HG02840 (cell line): ENCODE measurements at regions not wholly inside any gene's neighbourhood (a gene's known extent, or its start where the extent isn't known, plus 50 kb on each side); places are given as distances from the start of the nearest gene placed in this dataset.
"Not testable (repeated sequence)": the region's sequence is repeated elsewhere in the genome, so short reads cannot be mapped to it uniquely, and the experiment has no call there.

Experiments
- ATAC-seq: cut with Tn5 transposase; IDR thresholded peaks from one replicate; pipeline ENCODE4 v1.9.1; 2021; ENCODE audit warnings: mild to moderate bottlenecking, moderate library complexity, moderate number of reproducible peaks; ENCODE audit not compliant: unreplicated experiment, low FRiP score

GRCh38 chr5:105283134-105283533, 1720.5 kb upstream of the NUDT12 start:
- no peak for ATAC-seq

DNA sequence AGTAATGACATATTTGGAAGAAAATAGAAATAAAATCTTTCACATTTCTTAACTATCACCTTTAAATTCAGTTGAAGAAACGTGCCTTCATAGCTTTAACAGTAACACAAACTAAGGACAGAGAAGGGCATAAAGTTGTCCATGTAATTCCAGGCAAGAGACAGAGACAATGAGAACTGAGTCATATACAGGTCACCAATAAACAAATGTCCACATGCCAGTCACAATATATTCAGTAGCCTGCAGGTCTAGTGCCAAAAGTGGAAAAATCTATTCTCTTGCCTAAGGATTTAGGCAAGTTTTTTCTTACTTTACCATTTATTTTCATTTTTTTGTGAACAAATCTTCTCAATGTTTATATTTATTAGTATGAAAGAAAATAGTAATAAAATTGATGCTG, 1711.5 kb upstream of the NUDT12 start:
- ATAC-seq: no peak

- ATAC-seq: no peak
Observed at GRCh38 chr5:105263515-105263914, 1700.9 kb upstream of the NUDT12 start.

GRCh38 chr5:105259581-105260217, 1697.1 kb upstream of the NUDT12 start:
- no peak for ATAC-seq

DNA sequence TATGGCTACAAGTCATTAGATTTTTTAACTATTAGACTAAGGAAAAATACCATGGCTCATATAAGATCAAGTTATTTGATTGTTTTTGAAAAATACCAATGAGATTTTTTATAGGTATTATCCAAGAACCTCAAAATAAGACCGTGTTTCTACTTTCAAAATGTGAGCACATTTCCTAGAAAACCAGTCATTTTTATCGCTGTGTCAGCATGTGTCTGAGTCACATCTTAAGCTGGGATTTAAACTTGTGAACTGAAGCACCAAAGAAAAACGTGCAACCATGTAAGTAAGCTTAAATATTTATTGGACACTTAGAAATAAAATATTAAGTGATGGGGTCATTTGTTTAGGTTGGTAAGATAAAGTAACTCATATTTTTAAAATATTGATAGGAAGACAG, 1676.0 kb upstream of the NUDT12 start:
- no peak for ATAC-seq

DNA sequence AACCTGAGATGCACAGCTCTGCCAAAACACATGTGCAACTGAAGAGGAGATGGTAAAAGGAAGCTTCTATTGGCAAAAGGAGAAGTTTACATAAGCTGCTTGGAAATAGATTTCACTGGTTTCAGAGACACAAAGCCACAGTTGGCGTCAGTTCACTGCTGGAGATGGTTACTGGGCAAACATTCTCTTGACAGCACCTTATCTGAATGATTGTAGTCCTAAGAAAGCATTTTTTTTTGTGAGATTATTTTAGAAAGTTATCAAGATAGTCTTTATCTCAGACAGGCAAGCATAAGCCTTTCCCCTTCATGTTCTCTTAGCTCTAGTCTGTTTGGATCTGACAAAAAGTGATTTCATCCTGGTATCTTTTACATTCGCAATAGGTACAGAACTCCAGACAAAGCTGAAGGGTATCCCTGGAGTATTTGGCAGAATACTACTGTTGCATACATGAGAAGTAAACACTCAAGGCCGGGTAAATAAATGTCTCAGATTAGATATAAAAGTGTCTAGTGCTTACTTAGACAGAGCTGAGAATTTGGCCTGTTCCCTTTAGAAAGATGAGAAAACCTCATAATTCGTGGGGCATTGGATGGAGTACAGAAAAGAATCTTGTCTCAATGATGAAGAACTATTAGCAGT, 1668.0 kb upstream of the NUDT12 start:
- ATAC-seq: no peak

DNA sequence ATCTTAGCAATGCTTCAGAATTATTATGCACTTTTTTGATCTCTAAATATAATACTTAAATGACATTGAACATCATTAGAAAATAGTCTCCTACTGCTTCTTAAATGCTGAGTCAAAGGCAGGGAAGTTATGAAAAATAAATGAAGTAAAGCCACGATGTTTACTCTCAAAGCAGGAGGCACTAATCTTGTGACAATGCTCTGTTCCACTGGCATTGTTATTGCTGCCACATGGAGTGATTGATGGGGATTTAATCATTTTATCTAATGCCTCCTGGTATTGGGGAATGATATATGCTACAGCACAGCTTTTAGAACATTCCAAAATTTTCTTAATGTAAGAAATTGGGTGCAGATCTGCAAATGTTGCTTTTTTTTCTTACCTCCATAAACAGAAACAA, 1655.4 kb upstream of the NUDT12 start:
- ATAC-seq: no peak

DNA sequence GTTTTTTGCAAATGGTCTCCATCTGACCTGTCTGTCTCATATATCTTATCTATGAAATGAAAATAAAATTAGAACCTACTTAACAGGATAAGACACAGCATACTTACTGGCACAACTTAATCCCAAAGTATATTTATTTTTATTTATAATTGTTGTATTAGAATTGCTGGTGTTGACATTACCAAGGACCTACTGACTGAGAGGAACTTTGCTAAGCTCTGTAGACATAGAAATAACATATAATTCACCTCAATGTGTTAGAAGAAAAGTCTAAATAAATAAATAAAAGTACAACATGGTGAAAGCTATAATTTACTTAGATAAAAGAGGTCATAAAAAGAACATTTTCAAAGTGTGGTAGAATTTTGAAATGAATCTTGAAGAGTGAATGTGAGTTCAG, 1650.5 kb upstream of the NUDT12 start:
- no peak for ATAC-seq

DNA sequence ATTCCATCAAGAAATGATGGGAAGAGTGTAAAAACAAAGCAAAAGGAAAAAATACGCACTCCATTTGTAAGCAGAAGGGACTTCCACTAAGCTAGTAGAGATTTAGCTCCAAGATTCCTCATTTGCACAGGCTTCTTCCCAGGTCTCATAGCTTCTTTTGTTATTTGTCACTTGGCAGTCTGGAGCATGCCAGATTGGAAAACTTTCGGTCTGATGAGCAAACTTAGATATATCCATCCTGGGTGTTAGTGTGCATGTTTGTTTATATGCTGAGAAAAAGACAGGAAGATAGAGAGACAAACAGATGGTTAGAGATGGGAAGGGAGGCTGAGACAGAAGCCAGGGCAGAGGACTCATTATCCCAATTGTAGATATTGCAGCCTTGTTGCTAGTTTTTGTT, 1644.5 kb upstream of the NUDT12 start:
- no peak for ATAC-seq

GRCh38 chr5:105197531-105197930, 1634.9 kb upstream of the NUDT12 start:
- ATAC-seq: no peak

GRCh38 chr5:105195765-105196164, 1633.2 kb upstream of the NUDT12 start:
- ATAC-seq: no peak

DNA sequence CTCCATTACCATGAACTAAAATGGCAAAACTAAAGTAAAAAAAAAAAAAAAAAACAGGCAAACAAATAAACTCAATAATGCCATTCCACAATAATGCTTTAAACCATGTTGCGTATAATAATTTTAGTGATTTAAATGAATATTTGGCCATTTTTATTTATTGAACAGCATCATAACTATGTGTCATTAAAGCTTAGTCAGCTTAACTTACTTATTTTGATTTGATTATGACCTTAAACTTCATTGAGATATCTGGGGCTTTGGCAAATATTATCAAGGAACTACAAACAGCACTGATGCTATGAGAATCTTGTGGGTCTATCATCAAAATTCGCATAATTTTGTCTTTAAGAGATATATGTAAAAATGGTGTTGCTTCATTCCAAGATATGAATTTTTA, 1610.3 kb upstream of the NUDT12 start:
- ATAC-seq: no peak

DNA sequence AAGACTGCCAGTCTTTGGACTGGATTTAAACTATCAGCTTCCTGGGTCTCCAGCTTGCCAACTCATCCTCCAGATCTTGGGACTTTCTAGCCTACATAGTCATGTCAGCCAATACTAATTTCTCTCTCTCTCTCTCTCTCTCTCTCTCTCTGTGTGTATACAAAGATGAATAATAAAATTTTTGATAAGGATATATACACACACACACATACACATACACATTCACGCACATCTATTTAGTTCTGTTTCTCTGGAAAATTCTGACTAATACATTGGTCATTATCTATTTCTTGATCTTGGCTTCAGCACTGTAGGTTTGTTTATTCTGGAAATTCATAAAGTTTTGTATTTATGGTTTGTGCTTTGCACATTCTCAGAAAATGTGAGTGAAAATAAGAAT, 1606.2 kb upstream of the NUDT12 start:
- ATAC-seq: no peak

DNA sequence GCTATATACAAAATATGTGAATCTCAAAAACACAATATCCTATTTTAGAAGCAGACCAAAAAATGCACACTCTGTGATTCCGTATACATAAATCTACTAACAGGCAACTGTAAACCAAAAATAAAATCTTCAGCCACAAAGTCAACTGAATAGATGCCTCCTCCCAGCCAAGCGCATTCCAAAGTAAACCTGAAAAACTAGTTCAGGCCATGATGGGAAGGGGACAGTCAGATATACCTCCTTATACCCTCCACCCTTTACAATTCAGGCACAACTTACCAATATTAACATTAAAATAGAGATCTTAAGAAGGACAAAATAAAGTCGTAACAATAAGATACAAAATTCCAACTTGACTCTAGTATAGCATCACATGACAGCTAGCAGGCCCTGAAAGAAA, 1604.5 kb upstream of the NUDT12 start:
- no peak for ATAC-seq

GRCh38 chr5:105163547-105163946, 1601.0 kb upstream of the NUDT12 start:
- no peak for ATAC-seq

DNA sequence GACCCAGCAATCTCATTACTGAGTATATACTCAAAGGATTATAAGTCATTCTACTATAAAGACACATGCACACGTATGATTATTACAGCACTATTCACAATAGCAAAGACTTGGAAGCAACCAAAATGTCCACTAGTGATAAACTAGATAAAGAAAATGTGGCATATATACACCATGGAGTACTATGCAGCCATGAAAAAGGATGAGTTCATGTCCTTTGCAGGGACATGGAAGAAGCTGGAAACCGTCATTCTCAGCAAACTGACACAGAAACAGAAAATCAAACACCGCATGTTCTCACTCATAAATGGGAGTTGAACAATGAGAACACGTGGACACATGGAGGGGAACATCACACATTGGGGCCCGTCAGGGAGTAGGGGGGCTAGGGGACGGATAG, 1600.0 kb upstream of the NUDT12 start:
- not testable (repeated sequence) for ATAC-seq

DNA sequence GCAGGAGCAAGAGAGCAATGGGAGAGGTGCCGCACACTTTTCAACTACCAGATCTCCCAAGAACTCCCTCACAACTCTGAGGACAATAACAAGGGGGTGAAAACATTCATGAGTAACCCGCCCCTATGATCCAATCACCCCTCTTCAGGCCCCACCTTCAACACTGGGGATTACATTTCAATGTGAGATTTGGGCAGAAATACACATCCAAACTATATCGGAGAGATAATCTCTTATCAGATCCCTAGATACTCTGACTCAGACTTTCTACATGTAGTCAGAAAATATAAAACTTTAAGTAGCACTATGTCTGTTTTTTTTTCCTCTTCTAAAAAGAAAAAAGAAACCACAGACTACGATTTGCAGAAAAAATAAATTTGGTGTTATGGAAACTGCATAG, 1595.9 kb upstream of the NUDT12 start:
- ATAC-seq: no peak

DNA sequence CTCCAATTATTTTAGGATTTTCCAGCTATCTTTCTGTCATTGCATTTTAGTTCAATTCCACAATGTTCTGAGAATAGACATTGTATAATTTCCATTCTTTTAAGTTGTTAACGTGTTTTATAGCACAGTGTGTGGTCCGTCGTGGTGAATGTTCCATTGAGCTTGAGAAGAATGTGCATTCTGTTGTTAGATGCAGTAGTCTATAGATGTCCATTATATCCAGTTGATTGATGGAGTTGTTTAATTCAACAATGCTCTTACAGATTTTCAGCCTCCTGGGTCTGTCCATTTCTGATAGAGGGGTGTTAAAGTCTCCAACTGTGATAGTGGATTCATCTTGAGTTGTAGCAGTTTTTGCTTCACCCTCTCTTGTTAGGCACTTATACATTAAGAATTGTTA, 1587.7 kb upstream of the NUDT12 start:
- ATAC-seq: no peak

- no peak for ATAC-seq
Observed at GRCh38 chr5:105146867-105147266, 1584.3 kb upstream of the NUDT12 start.

DNA sequence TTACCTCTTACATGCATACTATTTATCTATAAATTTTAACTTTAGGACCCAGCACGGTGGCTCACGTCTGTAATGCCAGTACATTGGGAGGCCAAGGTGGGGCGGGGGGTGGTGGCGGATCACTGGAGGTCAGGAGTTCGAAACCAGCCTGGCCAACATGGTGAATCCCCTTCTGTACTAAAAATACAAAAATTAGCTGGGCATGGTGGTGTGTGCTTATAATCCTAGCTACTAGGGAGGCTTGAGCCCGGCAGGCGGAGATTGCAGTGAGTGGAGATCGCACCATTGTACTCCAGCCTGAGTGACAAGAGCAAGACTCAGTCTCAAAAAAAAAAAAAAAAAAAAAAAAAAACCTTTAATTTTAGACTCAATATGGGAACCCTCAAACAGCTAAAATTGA, 1582.6 kb upstream of the NUDT12 start:
- no peak for ATAC-seq

DNA sequence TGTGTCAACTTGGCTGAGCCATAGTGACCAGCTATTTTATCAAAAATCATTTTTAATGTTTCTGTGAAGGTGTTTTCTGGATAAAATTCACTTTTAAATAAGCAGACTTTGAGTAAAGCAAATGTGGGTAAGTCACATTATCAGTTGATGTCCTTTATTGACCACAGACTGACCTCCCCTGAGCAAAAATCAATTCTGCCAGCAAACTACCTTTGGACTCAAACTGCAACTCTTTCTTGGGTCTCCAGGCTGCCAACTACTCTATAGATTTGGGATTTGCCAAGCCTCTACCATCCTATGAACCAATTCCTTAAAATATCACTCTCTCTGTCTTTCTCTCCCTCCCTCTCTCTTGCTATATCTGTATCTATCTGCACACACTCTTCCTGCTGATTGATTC, 1571.7 kb upstream of the NUDT12 start:
- no peak for ATAC-seq

DNA sequence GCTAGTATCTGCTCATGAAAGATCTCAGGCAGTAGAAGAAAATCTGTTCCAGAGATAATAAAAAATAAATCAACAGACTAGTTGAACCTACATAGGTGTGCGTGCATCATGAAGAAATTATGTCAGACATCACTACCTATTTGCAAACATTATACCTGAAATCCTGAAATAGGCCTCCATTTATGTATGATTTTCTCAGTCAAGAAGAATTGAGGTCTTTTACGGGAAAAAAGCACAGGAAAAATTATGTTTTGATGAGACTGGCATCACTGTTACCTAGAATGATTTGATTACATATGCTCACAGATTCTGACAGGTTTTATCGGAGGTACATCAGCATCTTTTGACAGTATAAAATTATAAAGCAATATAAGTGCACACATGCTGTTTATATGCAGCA, 1570.5 kb upstream of the NUDT12 start:
- no peak for ATAC-seq

- ATAC-seq: no peak
Observed at GRCh38 chr5:105132581-105132980, 1570.0 kb upstream of the NUDT12 start.
